ENCODE measurements at regions not wholly inside any gene's neighbourhood (a gene's known extent, or its start where the extent isn't known, plus 50 kb on each side); places are given as distances from the start of the nearest gene placed in this dataset.

DNA sequence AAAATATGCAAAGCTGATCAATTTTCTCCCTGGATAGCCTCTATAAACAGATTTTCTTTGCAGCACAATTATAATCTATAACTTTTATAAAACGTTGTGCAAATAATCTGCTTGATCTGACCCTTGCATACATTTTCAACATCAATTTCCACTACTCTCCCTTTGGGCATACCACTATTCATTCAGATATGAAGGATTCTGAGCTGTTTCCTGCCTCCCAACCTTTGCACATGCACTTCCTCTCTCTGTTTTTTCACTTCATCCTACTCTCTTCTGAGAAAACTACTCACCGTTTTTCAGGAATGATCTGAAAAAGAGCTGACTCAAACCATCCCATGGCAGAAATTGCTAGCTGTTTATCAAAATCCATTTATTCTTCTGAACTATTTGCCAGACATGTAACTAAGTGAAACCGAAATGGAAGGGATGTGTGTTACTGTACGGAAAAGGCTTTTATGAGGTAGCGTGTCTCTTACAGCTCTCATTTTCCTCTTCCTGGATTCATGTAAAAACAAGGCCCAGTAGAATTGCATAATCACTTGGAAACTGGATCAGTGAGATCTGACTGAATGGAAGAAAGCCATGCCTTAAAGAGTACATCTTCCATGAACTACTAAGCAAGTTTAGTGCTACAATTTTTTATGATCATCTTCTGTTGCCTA, 1447.3 kb upstream of the MIR17HG start (continued):
- TF ChIP-seq, protein P1, sequence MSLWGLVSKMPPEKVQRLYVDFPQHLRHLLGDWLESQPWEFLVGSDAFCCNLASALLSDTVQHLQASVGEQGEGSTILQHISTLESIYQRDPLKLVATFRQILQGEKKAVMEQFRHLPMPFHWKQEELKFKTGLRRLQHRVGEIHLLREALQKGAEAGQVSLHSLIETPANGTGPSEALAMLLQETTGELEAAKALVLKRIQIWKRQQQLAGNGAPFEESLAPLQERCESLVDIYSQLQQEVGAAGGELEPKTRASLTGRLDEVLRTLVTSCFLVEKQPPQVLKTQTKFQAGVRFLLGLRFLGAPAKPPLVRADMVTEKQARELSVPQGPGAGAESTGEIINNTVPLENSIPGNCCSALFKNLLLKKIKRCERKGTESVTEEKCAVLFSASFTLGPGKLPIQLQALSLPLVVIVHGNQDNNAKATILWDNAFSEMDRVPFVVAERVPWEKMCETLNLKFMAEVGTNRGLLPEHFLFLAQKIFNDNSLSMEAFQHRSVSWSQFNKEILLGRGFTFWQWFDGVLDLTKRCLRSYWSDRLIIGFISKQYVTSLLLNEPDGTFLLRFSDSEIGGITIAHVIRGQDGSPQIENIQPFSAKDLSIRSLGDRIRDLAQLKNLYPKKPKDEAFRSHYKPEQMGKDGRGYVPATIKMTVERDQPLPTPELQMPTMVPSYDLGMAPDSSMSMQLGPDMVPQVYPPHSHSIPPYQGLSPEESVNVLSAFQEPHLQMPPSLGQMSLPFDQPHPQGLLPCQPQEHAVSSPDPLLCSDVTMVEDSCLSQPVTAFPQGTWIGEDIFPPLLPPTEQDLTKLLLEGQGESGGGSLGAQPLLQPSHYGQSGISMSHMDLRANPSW (CRISPR knock-in tag; conservative IDR thresholded peaks at IDR 0.05; ENCODE audit: low read depth) = no peak
- TF ChIP-seq NFYB (CRISPR knock-in tag; conservative IDR thresholded peaks at IDR 0.05; ENCODE audit: low read depth) = no peak
- TF ChIP-seq SOX15 (CRISPR knock-in tag; IDR thresholded peaks at IDR 0.05) = no peak
- TF ChIP-seq GTF2I (CRISPR knock-in tag; conservative IDR thresholded peaks at IDR 0.05) = no peak

DNA sequence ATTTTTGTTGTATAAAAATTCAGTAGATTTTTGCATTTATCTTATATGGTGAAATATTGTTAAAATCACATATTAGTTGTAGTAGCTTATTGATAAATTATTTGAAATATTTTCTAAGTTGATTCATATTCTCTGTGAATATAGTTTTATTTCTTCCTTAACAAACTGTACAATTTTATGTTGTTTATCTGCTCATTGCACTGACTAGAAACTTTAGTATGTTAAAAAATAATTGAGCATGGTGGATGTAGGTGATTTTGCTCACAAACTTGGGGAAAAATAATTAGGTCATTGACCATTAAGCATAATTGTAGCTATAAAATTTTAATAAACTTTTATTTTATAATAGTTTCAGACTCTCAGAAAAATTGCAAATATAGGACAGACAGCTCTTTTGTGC, 1445.3 kb upstream of the MIR17HG start:
- no peak overlapping the region for H3K4me3 Mint-ChIP-seq
- ChIA-PET POLR2A (no interaction called here), CTCF (no interaction called here)
- H3K27ac Mint-ChIP-seq = no peak overlapping the region
- DNase-seq (ENCODE audit: low spot score) (no peak), ATAC-seq (no peak)
- H3K36me3 Mint-ChIP-seq = no peaks in the 10 kb centered on the region
- H3K4me1 Mint-ChIP-seq = no peaks in the 10 kb centered on the region; the same call in 1 of the 2 replicates
- H3K9me3 Mint-ChIP-seq = peaks cover 8% of the 10 kb centered on the region
- TF ChIP-seq SP1 (CRISPR knock-in tag; conservative IDR thresholded peaks at IDR 0.05) = no peak
- TF ChIP-seq ELF4 (CRISPR knock-in tag; IDR thresholded peaks at IDR 0.05; ENCODE audit: low read depth) = no peak
- no peak for TF ChIP-seq ZSCAN18 (CRISPR knock-in tag; IDR thresholded peaks at IDR 0.05)
- no peak for TF ChIP-seq HMGA2 (CRISPR knock-in tag; IDR thresholded peaks at IDR 0.05)
- TF ChIP-seq, protein P2, sequence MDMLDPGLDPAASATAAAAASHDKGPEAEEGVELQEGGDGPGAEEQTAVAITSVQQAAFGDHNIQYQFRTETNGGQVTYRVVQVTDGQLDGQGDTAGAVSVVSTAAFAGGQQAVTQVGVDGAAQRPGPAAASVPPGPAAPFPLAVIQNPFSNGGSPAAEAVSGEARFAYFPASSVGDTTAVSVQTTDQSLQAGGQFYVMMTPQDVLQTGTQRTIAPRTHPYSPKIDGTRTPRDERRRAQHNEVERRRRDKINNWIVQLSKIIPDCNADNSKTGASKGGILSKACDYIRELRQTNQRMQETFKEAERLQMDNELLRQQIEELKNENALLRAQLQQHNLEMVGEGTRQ (CRISPR knock-in tag; IDR thresholded peaks at IDR 0.05) = no peak
- no peak for TF ChIP-seq TCF7 (CRISPR knock-in tag; IDR thresholded peaks at IDR 0.05; ENCODE audit: low read depth)
- TF ChIP-seq JAZF1 (CRISPR knock-in tag; IDR thresholded peaks at IDR 0.05) = no peak
- H3K27me3 Mint-ChIP-seq (ENCODE audit: low read depth) = no peaks in the 10 kb centered on the region

GRCh38 chr13:89903115-89903514, 1444.4 kb upstream of the MIR17HG start:
- Mint-ChIP-seq H3K27ac (no peak overlapping the region), H3K36me3 (no peaks in the 10 kb centered on the region), H3K27me3 (ENCODE audit: low read depth) (no peaks in the 10 kb centered on the region), H3K4me3 (no peak overlapping the region), H3K4me1 (no peaks in the 10 kb centered on the region; the same call in 1 of the 2 replicates), H3K9me3 (peaks cover 3% of the 10 kb centered on the region; the same call in 1 of the 2 replicates)
- POLR2A ChIA-PET = no interaction called here
- DNase-seq (ENCODE audit: low spot score) = no peak
- no peak for ATAC-seq
- CTCF ChIA-PET = no interaction called here
- TF ChIP-seq ZNF317 (CRISPR knock-in tag; IDR thresholded peaks at IDR 0.05; ENCODE audit: borderline replicate concordance, low read depth) (peak; percentile 70; the same call in 1 of the 2 replicates), MAX (CRISPR knock-in tag; IDR thresholded peaks at IDR 0.05) (no peak), GABPB1 (CRISPR knock-in tag; IDR thresholded peaks at IDR 0.05) (no peak)

GRCh38 chr13:89910166-89910565, 1437.3 kb upstream of the MIR17HG start:
- no peak overlapping the region for H3K27ac Mint-ChIP-seq
- CTCF ChIA-PET = no interaction called here
- POLR2A ChIA-PET = no interaction called here
- no peak overlapping the region for H3K4me3 Mint-ChIP-seq
- no peak for DNase-seq (ENCODE audit: low spot score)
- TF ChIP-seq, protein P3, sequence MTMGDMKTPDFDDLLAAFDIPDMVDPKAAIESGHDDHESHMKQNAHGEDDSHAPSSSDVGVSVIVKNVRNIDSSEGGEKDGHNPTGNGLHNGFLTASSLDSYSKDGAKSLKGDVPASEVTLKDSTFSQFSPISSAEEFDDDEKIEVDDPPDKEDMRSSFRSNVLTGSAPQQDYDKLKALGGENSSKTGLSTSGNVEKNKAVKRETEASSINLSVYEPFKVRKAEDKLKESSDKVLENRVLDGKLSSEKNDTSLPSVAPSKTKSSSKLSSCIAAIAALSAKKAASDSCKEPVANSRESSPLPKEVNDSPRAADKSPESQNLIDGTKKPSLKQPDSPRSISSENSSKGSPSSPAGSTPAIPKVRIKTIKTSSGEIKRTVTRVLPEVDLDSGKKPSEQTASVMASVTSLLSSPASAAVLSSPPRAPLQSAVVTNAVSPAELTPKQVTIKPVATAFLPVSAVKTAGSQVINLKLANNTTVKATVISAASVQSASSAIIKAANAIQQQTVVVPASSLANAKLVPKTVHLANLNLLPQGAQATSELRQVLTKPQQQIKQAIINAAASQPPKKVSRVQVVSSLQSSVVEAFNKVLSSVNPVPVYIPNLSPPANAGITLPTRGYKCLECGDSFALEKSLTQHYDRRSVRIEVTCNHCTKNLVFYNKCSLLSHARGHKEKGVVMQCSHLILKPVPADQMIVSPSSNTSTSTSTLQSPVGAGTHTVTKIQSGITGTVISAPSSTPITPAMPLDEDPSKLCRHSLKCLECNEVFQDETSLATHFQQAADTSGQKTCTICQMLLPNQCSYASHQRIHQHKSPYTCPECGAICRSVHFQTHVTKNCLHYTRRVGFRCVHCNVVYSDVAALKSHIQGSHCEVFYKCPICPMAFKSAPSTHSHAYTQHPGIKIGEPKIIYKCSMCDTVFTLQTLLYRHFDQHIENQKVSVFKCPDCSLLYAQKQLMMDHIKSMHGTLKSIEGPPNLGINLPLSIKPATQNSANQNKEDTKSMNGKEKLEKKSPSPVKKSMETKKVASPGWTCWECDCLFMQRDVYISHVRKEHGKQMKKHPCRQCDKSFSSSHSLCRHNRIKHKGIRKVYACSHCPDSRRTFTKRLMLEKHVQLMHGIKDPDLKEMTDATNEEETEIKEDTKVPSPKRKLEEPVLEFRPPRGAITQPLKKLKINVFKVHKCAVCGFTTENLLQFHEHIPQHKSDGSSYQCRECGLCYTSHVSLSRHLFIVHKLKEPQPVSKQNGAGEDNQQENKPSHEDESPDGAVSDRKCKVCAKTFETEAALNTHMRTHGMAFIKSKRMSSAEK (CRISPR knock-in tag; IDR thresholded peaks at IDR 0.05; ENCODE audit: borderline replicate concordance) = no peak
- no peak for TF ChIP-seq RELA (CRISPR knock-in tag; IDR thresholded peaks at IDR 0.05; ENCODE audit: borderline replicate concordance)
- TF ChIP-seq, protein P4, sequence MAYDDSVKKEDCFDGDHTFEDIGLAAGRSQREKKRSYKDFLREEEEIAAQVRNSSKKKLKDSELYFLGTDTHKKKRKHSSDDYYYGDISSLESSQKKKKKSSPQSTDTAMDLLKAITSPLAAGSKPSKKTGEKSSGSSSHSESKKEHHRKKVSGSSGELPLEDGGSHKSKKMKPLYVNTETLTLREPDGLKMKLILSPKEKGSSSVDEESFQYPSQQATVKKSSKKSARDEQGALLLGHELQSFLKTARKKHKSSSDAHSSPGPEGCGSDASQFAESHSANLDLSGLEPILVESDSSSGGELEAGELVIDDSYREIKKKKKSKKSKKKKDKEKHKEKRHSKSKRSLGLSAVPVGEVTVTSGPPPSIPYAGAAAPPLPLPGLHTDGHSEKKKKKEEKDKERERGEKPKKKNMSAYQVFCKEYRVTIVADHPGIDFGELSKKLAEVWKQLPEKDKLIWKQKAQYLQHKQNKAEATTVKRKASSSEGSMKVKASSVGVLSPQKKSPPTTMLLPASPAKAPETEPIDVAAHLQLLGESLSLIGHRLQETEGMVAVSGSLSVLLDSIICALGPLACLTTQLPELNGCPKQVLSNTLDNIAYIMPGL (CRISPR knock-in tag; IDR thresholded peaks at IDR 0.05) = no peak
- no peak for TF ChIP-seq MXD4 (CRISPR knock-in tag; IDR thresholded peaks at IDR 0.05; ENCODE audit: borderline replicate concordance)
- no peak for TF ChIP-seq OVOL2 (CRISPR knock-in tag; IDR thresholded peaks at IDR 0.05; ENCODE audit: borderline replicate concordance)
- no peak for TF ChIP-seq RORB (CRISPR knock-in tag; IDR thresholded peaks at IDR 0.05)
- H3K4me1 Mint-ChIP-seq = no peaks in the 10 kb centered on the region; the same call in 1 of the 2 replicates
- no peaks in the 10 kb centered on the region for H3K27me3 Mint-ChIP-seq (ENCODE audit: low read depth)
- H3K9me3 Mint-ChIP-seq = no peaks in the 10 kb centered on the region
- H3K36me3 Mint-ChIP-seq = no peaks in the 10 kb centered on the region
- ATAC-seq = no peak
